HEK293 (cell line): ENCODE measurements at regions not wholly inside any gene's neighbourhood (a gene's known extent, or its start where the extent isn't known, plus 50 kb on each side); places are given as distances from the start of the nearest gene placed in this dataset.

Experiments used
- HOXC10 ChIP-seq: sonication (generic); formaldehyde crosslinking; IDR thresholded peaks from 2 replicates; pipeline ENCODE4 v1.8.1; 2023; ENCODE audit warnings: mild to moderate bottlenecking, missing genetic modification reagents
- PRDM4 ChIP-seq: fragments of 450-650 bp; formaldehyde crosslinking; IDR thresholded peaks from 2 replicates; pipeline ENCODE4 v1.5.1; 2017; ENCODE audit warnings: missing biosample characterization, missing genetic modification characterization
- SETDB1 ChIP-seq: IDR thresholded peaks from one replicate; pipeline ENCODE4 v1.6.1; 2017; ENCODE audit warnings: mild to moderate bottlenecking, low read length, moderate library complexity, mixed read lengths; ENCODE audit not compliant: insufficient read length
- ZFP41 ChIP-seq: fragments of 450-650 bp; formaldehyde crosslinking; IDR thresholded peaks from 2 replicates; pipeline ENCODE4 v1.5.1; 2016; ENCODE audit warnings: missing biosample characterization, missing genetic modification characterization, borderline replicate concordance
- ZNF302 ChIP-seq: fragments of 450-650 bp; formaldehyde crosslinking; IDR thresholded peaks from 2 replicates; pipeline ENCODE4 v1.5.1; 2016; ENCODE audit warnings: missing biosample characterization, missing genetic modification characterization, low read depth
- ZNF37A ChIP-seq: fragments of 450-650 bp; IDR thresholded peaks from 2 replicates; pipeline ENCODE4 v1.5.1; 2018; ENCODE audit warnings: missing biosample characterization, missing genetic modification characterization
- ZNF830 ChIP-seq: fragments of 450-650 bp; IDR thresholded peaks from 2 replicates; pipeline ENCODE4 v1.5.0; 2018; ENCODE audit warnings: missing biosample characterization, missing genetic modification characterization, low read depth, mild to moderate bottlenecking, moderate library complexity

- TF ChIP-seq ZFP41 (tag by site-specific recombination) (no peak), ZNF830 (no peak), SETDB1 (no peak), PRDM4 (no peak), ZNF37A (tag by site-specific recombination) (no peak), HOXC10 (CRISPR knock-in tag) (no peak), ZNF302 (tag by site-specific recombination) (no peak)
Observed at GRCh38 chr2:167543721-167544120, 655.4 kb downstream of the XIRP2 start.
